Astrocyte (in vitro differentiated cells and primary cell): ENCODE measurements at regions not wholly inside any gene's neighbourhood (a gene's known extent, or its start where the extent isn't known, plus 50 kb on each side); places are given as distances from the start of the nearest gene placed in this dataset.

ENCODE experiments used
- DNase-seq: peaks from one replicate; pipeline ENCODE4 v3.0.0-alpha.2; 2010; ENCODE audit warnings: low read depth
- FAIRE-seq: peaks from 2 replicates; lab custom pipeline; 2011; peaks lifted over from hg19 to GRCh38; lab: Jason Lieb, UNC
- H2AFZ ChIP-seq: 2 replicates; pipeline ENCODE4 v1.6.0; 2012; ENCODE audit warnings: low read depth, low read length, inconsistent platforms
- H3K27ac ChIP-seq: 2 replicates; pipeline ENCODE4 v1.5.1; 2011; ENCODE audit warnings: low read depth, low read length, inconsistent platforms
- H3K27me3 ChIP-seq: 2 replicates; pipeline ENCODE4 v1.6.0; 2011; ENCODE audit warnings: low read length, inconsistent platforms; ENCODE audit not compliant: insufficient read depth
- H3K36me3 ChIP-seq: 2 replicates; pipeline ENCODE4 v1.5.1; 2011; ENCODE audit warnings: low read length, inconsistent platforms; ENCODE audit not compliant: insufficient read depth
- H3K4me1 ChIP-seq: 2 replicates; pipeline ENCODE4 v1.5.1; 2011; ENCODE audit warnings: low read length, inconsistent platforms; ENCODE audit not compliant: insufficient read depth
- H3K4me2 ChIP-seq: 2 replicates; pipeline ENCODE4 v1.6.0; 2012; ENCODE audit warnings: low read length, inconsistent platforms
- H3K4me3 ChIP-seq: 2 replicates; pipeline ENCODE4 v1.5.1; 2011; ENCODE audit warnings: low read depth, mild to moderate bottlenecking, low read length, inconsistent platforms; ENCODE audit not compliant: insufficient read depth
- H3K79me2 ChIP-seq: 2 replicates; pipeline ENCODE4 v1.6.0; 2012; ENCODE audit warnings: mild to moderate bottlenecking, low read length, inconsistent platforms; ENCODE audit not compliant: insufficient read depth
- H3K9ac ChIP-seq: 2 replicates; pipeline ENCODE4 v1.6.0; 2012; ENCODE audit warnings: mild to moderate bottlenecking, low read length, inconsistent platforms
- H3K9me3 ChIP-seq: 2 replicates; pipeline ENCODE4 v1.5.1; 2012; ENCODE audit warnings: low read depth, mild to moderate bottlenecking, low read length, inconsistent platforms; ENCODE audit not compliant: insufficient read depth
- H4K20me1 ChIP-seq: 2 replicates; pipeline ENCODE4 v1.6.0; 2012; ENCODE audit warnings: low read length, inconsistent platforms; ENCODE audit not compliant: insufficient read depth
- H3K27ac Mint-ChIP-seq: one replicate; pipeline ENCODE4 v1.8.0; 2021; ENCODE audit warnings: mild to moderate bottlenecking, mixed read lengths; ENCODE audit not compliant: unreplicated experiment
- H3K27me3 Mint-ChIP-seq: one replicate; pipeline ENCODE4 v1.8.0; 2021; ENCODE audit warnings: low read depth, mixed read lengths; ENCODE audit not compliant: unreplicated experiment
- H3K36me3 Mint-ChIP-seq: one replicate; pipeline ENCODE4 v1.8.0; 2021; ENCODE audit warnings: low read depth, mixed read lengths; ENCODE audit not compliant: unreplicated experiment
- H3K4me1 Mint-ChIP-seq: one replicate; pipeline ENCODE4 v1.8.0; 2021; ENCODE audit warnings: low read depth, mixed read lengths; ENCODE audit not compliant: unreplicated experiment
- H3K4me3 Mint-ChIP-seq: one replicate; pipeline ENCODE4 v1.8.0; 2021; ENCODE audit warnings: mild to moderate bottlenecking, moderate library complexity, mixed read lengths; ENCODE audit not compliant: unreplicated experiment
- H3K9me3 Mint-ChIP-seq: one replicate; pipeline ENCODE4 v1.8.0; 2021; ENCODE audit warnings: mild to moderate bottlenecking, mixed read lengths; ENCODE audit not compliant: unreplicated experiment
- CTCF ChIP-seq: IDR thresholded peaks from 2 replicates; pipeline ENCODE4 v1.5.1; 2011; ENCODE audit warnings: low read depth, mild to moderate bottlenecking, inconsistent platforms, low read length, moderate library complexity; ENCODE audit not compliant: insufficient read depth
- EZH2 ChIP-seq: IDR thresholded peaks from 2 replicates; pipeline ENCODE4 v1.6.1; 2012; ENCODE audit warnings: mild to moderate bottlenecking, low read length, inconsistent platforms; ENCODE audit not compliant: insufficient read depth

- TF ChIP-seq EZH2: no peak
- TF ChIP-seq CTCF: no peak
- Histone ChIP-seq H3K27ac (no peak overlapping the region), H3K36me3 (no peaks in the 10 kb centered on the region), H3K4me3 (no peak overlapping the region), H3K4me2 (peak overlapping the region; percentile 61), H3K4me1 (no peaks in the 10 kb centered on the region), H3K9ac (peak overlapping the region; percentile 32), H2AFZ (peak overlapping the region; percentile 6), H3K9me3 (no peaks in the 10 kb centered on the region), H3K27me3 (no peaks in the 10 kb centered on the region), H4K20me1 (no peaks in the 10 kb centered on the region), H3K79me2 (no peaks in the 10 kb centered on the region)
- FAIRE-seq (peak; percentile 72), DNase-seq (no peak)
- H3K27me3 Mint-ChIP-seq: peaks cover 4% of the 10 kb centered on the region
- no peak overlapping the region for H3K27ac Mint-ChIP-seq
- peaks cover 22% of the 10 kb centered on the region for H3K4me1 Mint-ChIP-seq
- no peaks in the 10 kb centered on the region for H3K36me3 Mint-ChIP-seq
- H3K9me3 Mint-ChIP-seq: peaks cover 4% of the 10 kb centered on the region
- no peak overlapping the region for H3K4me3 Mint-ChIP-seq
Observed at GRCh38 chr21:35408401-35408800, 359.3 kb upstream of the RUNX1 start.

DNA sequence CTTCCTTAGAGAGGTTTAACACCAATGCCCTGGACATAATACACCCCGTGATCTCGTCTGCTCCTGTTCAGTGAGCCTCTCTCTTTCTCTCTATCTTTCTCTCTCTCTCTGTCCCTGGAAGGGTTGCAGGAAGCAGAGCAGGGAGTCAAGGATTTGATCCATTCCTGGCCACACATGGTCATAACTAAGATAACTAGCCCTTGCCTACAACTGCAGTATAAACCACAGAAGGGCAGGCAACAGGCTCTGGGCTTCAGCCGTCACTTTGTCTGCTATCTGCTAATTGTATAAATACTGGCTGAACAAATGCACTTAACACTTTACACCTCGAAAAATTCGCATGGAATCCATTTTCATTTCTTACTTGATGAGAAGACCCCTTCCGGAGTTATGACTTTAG is 357.5 kb upstream of the RUNX1 start:
- Histone ChIP-seq H3K9ac (no peak overlapping the region), H3K4me3 (no peak overlapping the region), H3K4me2 (no peak overlapping the region), H3K9me3 (no peaks in the 10 kb centered on the region), H3K36me3 (no peaks in the 10 kb centered on the region), H4K20me1 (no peaks in the 10 kb centered on the region), H2AFZ (no peak overlapping the region), H3K27ac (no peak overlapping the region), H3K79me2 (no peaks in the 10 kb centered on the region), H3K4me1 (no peaks in the 10 kb centered on the region), H3K27me3 (no peaks in the 10 kb centered on the region)
- H3K4me1 Mint-ChIP-seq: peaks cover 29% of the 10 kb centered on the region
- H3K27me3 Mint-ChIP-seq: peaks cover 4% of the 10 kb centered on the region
- no peaks in the 10 kb centered on the region for H3K36me3 Mint-ChIP-seq
- no peak overlapping the region for H3K27ac Mint-ChIP-seq
- no peak for FAIRE-seq
- TF ChIP-seq EZH2: no peak
- no peak for TF ChIP-seq CTCF
- DNase-seq: no peak
- H3K9me3 Mint-ChIP-seq: peaks cover 4% of the 10 kb centered on the region
- H3K4me3 Mint-ChIP-seq: no peak overlapping the region

DNA sequence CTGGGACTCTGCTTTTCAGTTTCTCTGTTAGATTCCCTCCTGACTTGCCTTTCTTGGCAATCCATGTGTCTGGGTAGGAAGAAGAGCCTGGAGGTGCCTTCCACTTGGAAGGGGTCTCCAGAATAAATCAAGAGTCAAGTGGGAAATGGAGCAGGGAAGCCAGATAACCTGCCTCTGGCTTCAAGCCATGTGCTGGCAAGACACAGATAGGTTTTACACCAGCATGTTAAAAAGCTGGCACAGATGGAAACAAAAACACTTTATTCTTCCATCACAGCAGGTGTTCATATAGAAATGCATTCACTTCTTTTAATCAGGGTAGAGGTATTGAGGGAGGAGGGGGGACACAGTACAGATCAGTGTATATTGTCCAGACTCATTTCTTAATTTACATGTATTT is 356.9 kb upstream of the RUNX1 start:
- Histone ChIP-seq H3K79me2 (no peaks in the 10 kb centered on the region), H2AFZ (no peak overlapping the region), H3K9me3 (no peaks in the 10 kb centered on the region), H3K4me3 (no peak overlapping the region), H3K4me2 (no peak overlapping the region), H3K36me3 (no peaks in the 10 kb centered on the region), H3K9ac (no peak overlapping the region), H3K27ac (no peak overlapping the region), H4K20me1 (no peaks in the 10 kb centered on the region), H3K27me3 (no peaks in the 10 kb centered on the region), H3K4me1 (peaks cover 5% of the 10 kb centered on the region)
- TF ChIP-seq CTCF (no peak), EZH2 (no peak)
- no peak overlapping the region for H3K27ac Mint-ChIP-seq
- H3K4me1 Mint-ChIP-seq: peaks cover 35% of the 10 kb centered on the region
- H3K4me3 Mint-ChIP-seq: no peak overlapping the region
- FAIRE-seq: no peak
- DNase-seq: no peak
- peaks cover 4% of the 10 kb centered on the region for H3K9me3 Mint-ChIP-seq
- H3K36me3 Mint-ChIP-seq: no peaks in the 10 kb centered on the region
- H3K27me3 Mint-ChIP-seq: peaks cover 4% of the 10 kb centered on the region
